DOHH2 (cell line): ENCODE measurements at regions not wholly inside any gene's neighbourhood (a gene's known extent, or its start where the extent isn't known, plus 50 kb on each side); places are given as distances from the start of the nearest gene placed in this dataset.

ENCODE experiments used
- H3F3A ChIP-seq: fragments of 200-600 bp; sonication (generic), shearing (Covaris generic); 2 replicates; pipeline ENCODE4 v1.6.0; 2016; ENCODE audit warnings: antibody characterized with exemption, mild to moderate bottlenecking; ENCODE audit not compliant: control insufficient read depth, insufficient read depth
- H3K27ac ChIP-seq: fragments of 200-600 bp; sonication (generic); 2 replicates; pipeline ENCODE4 v1.5.1; 2014; ENCODE audit warnings: low read depth, mild to moderate bottlenecking, low read length, moderate library complexity
- H3K27me3 ChIP-seq: fragments of 200-600 bp; sonication (generic); 2 replicates; pipeline ENCODE4 v1.6.1; 2014; ENCODE audit warnings: mild to moderate bottlenecking, low read length, mixed read lengths; ENCODE audit not compliant: control insufficient read depth
- H3K36me3 ChIP-seq: fragments of 200-600 bp; sonication (generic); 2 replicates; pipeline ENCODE4 v1.6.1; 2014; ENCODE audit warnings: mild to moderate bottlenecking, low read length, moderate library complexity, mixed read lengths; ENCODE audit not compliant: control insufficient read depth
- H3K4me1 ChIP-seq: fragments of 200-600 bp; sonication (generic); 2 replicates; pipeline ENCODE4 v1.6.1; 2014; ENCODE audit warnings: mild to moderate bottlenecking, low read length, mixed read lengths; ENCODE audit not compliant: control insufficient read depth
- H3K4me2 ChIP-seq: fragments of 200-600 bp; sonication (generic); 2 replicates; pipeline ENCODE4 v1.6.0; 2014; ENCODE audit warnings: mild to moderate bottlenecking, low read length, moderate library complexity
- H3K4me3 ChIP-seq: fragments of 200-600 bp; sonication (generic); 2 replicates; pipeline ENCODE4 v1.5.1; 2014; ENCODE audit warnings: mild to moderate bottlenecking, low read length, mixed read lengths
- H3K79me2 ChIP-seq: fragments of 200-600 bp; sonication (generic); 2 replicates; pipeline ENCODE4 v1.6.1; 2014; ENCODE audit warnings: mild to moderate bottlenecking, low read length, mixed read lengths; ENCODE audit not compliant: control insufficient read depth
- H3K9me2 ChIP-seq: fragments of 200-600 bp; sonication (generic); replicated peaks from 2 replicates; pipeline ENCODE4 v1.6.1; 2014; ENCODE audit warnings: mild to moderate bottlenecking, low read length, mixed read lengths; ENCODE audit not compliant: control insufficient read depth
- H3K9me3 ChIP-seq: fragments of 200-600 bp; sonication (generic); 2 replicates; pipeline ENCODE4 v1.6.1; 2014; ENCODE audit warnings: antibody characterized with exemption, low read length, mixed read lengths; ENCODE audit not compliant: control insufficient read depth, insufficient read depth
- H4K20me1 ChIP-seq: fragments of 200-600 bp; sonication (generic); 2 replicates; pipeline ENCODE4 v1.6.0; 2014; ENCODE audit warnings: low read depth, mild to moderate bottlenecking, antibody characterized with exemption, low read length, moderate library complexity; ENCODE audit not compliant: control insufficient read depth, insufficient read depth
- EZH2phosphoT487 ChIP-seq: fragments of 200-600 bp; sonication (generic); IDR thresholded peaks from 2 replicates; pipeline ENCODE4 v1.6.1; 2017; ENCODE audit warnings: borderline replicate concordance, mild to moderate bottlenecking, antibody characterized with exemption, low read length, moderate library complexity, mixed read lengths
- TF ChIP-seq, protein P1 (sequence below): fragments of 200-600 bp; sonication (generic); IDR thresholded peaks from one replicate; pipeline ENCODE4 v1.5.1; 2014; ENCODE audit warnings: antibody characterized with exemption, mild to moderate bottlenecking, low read depth, low read length; ENCODE audit not compliant: poor library complexity, severe bottlenecking

GRCh38 chr5:3352711-3353110, 242.9 kb upstream of the IRX1 start:
- Histone ChIP-seq H3K9me3 (peaks cover 11% of the 10 kb centered on the region; the same call in 1 of the 2 replicates), H3K27me3 (no peaks in the 10 kb centered on the region), H3K27ac (no peak overlapping the region), H3K4me2 (no peak overlapping the region), H3K4me3 (no peak overlapping the region), H4K20me1 (no peaks in the 10 kb centered on the region), H3K36me3 (no peaks in the 10 kb centered on the region), H3F3A (no peaks in the 10 kb centered on the region), H3K9me2 (no peaks in the 10 kb centered on the region), H3K79me2 (no peaks in the 10 kb centered on the region), H3K4me1 (no peaks in the 10 kb centered on the region)
- TF ChIP-seq, protein P1, sequence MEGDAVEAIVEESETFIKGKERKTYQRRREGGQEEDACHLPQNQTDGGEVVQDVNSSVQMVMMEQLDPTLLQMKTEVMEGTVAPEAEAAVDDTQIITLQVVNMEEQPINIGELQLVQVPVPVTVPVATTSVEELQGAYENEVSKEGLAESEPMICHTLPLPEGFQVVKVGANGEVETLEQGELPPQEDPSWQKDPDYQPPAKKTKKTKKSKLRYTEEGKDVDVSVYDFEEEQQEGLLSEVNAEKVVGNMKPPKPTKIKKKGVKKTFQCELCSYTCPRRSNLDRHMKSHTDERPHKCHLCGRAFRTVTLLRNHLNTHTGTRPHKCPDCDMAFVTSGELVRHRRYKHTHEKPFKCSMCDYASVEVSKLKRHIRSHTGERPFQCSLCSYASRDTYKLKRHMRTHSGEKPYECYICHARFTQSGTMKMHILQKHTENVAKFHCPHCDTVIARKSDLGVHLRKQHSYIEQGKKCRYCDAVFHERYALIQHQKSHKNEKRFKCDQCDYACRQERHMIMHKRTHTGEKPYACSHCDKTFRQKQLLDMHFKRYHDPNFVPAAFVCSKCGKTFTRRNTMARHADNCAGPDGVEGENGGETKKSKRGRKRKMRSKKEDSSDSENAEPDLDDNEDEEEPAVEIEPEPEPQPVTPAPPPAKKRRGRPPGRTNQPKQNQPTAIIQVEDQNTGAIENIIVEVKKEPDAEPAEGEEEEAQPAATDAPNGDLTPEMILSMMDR, result no peak
- no peak for TF ChIP-seq EZH2phosphoT487

DNA sequence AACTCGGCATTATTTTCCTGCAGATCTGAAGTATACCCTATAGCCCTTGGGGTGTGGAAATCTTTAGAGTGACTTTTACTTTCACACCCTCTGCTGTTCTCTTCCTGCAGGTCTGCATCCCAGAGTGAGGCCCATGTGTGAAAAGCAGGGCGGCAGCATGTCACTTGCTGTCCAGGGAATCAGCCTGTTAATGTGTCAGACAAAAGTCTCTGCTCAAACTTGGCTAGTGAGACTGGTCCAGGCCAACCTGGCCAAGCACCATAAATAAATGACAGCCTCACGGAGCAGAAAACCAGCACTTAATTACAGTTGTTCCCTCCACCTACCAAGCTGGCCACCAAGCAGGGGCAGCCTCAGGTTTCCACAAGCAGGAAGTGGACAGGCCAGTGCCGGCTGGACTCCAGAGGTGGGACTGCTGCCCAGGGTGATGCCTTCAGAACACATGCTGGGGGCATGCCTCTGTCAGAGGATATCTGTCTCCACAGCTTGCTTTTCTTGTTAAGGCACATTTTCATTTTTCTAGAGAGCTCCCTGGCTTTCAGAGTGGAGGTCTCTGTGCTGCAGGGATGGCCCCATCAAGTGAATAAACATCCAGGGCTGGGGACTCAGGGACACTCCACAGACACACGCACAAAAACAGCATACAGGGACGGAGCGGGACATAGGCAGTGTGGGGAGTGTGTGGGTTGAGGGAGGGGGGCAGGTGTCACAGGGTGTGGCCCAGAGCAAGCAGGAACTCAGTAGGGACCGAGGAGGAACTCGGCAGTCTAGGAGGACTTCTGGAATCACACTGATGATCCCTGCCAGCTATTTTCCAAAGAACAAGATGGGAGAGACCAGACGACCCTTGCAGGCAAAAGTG, 243.8 kb upstream of the IRX1 start:
- no peaks in the 10 kb centered on the region for H3K9me2 ChIP-seq
- H3K36me3 ChIP-seq, result no peaks in the 10 kb centered on the region
- H3K79me2 ChIP-seq, result no peaks in the 10 kb centered on the region
- no peaks in the 10 kb centered on the region for H4K20me1 ChIP-seq
- TF ChIP-seq EZH2phosphoT487, result no peak
- TF ChIP-seq, protein P1, result no peak
- no peaks in the 10 kb centered on the region for H3F3A ChIP-seq
- H3K27ac ChIP-seq, result no peak overlapping the region
- peaks cover 11% of the 10 kb centered on the region; the same call in 1 of the 2 replicates for H3K9me3 ChIP-seq
- H3K4me1 ChIP-seq, result no peaks in the 10 kb centered on the region
- no peaks in the 10 kb centered on the region for H3K27me3 ChIP-seq
- H3K4me2 ChIP-seq, result no peak overlapping the region
- no peak overlapping the region for H3K4me3 ChIP-seq

DNA sequence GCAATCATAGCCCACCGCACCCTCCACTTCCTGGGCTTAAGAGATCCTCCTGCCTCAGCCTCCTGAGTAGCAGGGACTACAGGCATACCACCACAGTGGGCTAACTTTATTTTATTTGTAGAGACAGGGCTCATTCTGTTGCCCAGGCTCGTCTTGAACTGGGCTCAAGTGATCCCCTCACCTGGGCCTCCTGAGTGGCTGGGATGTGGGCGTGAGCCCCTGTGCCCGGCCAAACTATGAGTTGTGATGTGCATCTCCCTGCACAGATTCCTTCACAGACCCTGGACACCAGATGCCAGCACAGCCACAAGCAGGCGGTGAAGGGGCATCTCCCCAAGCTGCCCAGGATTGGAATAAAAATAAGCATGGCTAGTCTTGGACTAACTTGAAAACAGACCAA, 244.9 kb upstream of the IRX1 start:
- H3K4me1 ChIP-seq, result no peaks in the 10 kb centered on the region
- H3K4me3 ChIP-seq, result no peak overlapping the region
- no peaks in the 10 kb centered on the region for H3F3A ChIP-seq
- no peaks in the 10 kb centered on the region for H3K27me3 ChIP-seq
- H3K79me2 ChIP-seq, result no peaks in the 10 kb centered on the region
- no peak overlapping the region for H3K4me2 ChIP-seq
- no peaks in the 10 kb centered on the region for H4K20me1 ChIP-seq
- TF ChIP-seq EZH2phosphoT487, result no peak
- TF ChIP-seq, protein P1, result no peak
- H3K27ac ChIP-seq, result no peak overlapping the region
- H3K9me3 ChIP-seq, result peaks cover 11% of the 10 kb centered on the region; the same call in 1 of the 2 replicates
- no peaks in the 10 kb centered on the region for H3K36me3 ChIP-seq
- H3K9me2 ChIP-seq, result no peaks in the 10 kb centered on the region
